B cell (primary cell): ENCODE measurements at regions not wholly inside any gene's neighbourhood (a gene's known extent, or its start where the extent isn't known, plus 50 kb on each side); places are given as distances from the start of the nearest gene placed in this dataset.

ENCODE experiments used
- ATAC-seq: fragments of 200-7000 bp; cut with Tn5 transposase; one replicate; pipeline ENCODE4 v1.10.0; 2021; ENCODE audit warnings: low read depth, mild to moderate bottlenecking, moderate number of reproducible peaks, moderate library complexity
- CTCF ChIA-PET: fragments of 350-600 bp; sonication (Branson Sonifier 250); formaldehyde crosslinking; loops from one replicate; lab custom pipeline; 2021; ENCODE audit warnings: antibody characterized with exemption, inconsistent platforms; lab: Charles Lee
- POLR2A ChIA-PET: fragments of 350-600 bp; sonication (Branson Sonifier 250); formaldehyde crosslinking; loops from one replicate; lab custom pipeline; 2021; ENCODE audit warnings: antibody characterized with exemption; lab: Charles Lee
- DNase-seq: peaks from one replicate; pipeline ENCODE4 v3.0.0; 2013
- H2AFZ ChIP-seq: 2 replicates; pipeline ENCODE4 v1.6.1; 2012; ENCODE audit warnings: mild to moderate bottlenecking, low read depth, low read length; ENCODE audit not compliant: insufficient read depth, poor library complexity, severe bottlenecking
- H3K27ac ChIP-seq, 2 donors: 1 replicate in 1 of 2; 2 replicates in 1 of 2; pipeline ENCODE4 v1.5.1; 2012 to 2013; ENCODE audit warnings: low read length in 2 of 2, mild to moderate bottlenecking in 2 of 2, moderate library complexity in 1 of 2
- H3K27me3 ChIP-seq, 4 experiments: fragments of 200-600 bp in 1 of 4; sonication (generic) in 1 of 4; replicated peaks in 1 of 4; 1 replicate in 2 of 4; 2 replicates in 2 of 4; pipeline versions ENCODE4 v1.6.1 to v1.7.0; 2013 to 2016; ENCODE audit warnings: low read length in 3 of 4, mild to moderate bottlenecking in 2 of 4, mixed read lengths in 1 of 4, moderate library complexity in 1 of 4; ENCODE audit not compliant: insufficient read depth in 4 of 4, control insufficient read depth in 3 of 4; ENCODE audit errors: control extremely low read depth in 1 of 4
- H3K36me3 ChIP-seq, 2 experiments: replicated peaks in 1 of 2; 1 replicate in 1 of 2; 2 replicates in 1 of 2; pipeline versions ENCODE4 v1.6.1 to v1.7.1; 2013; ENCODE audit warnings: low read length in 1 of 2; ENCODE audit not compliant: insufficient read depth in 2 of 2, control insufficient read depth in 1 of 2; ENCODE audit errors: control extremely low read depth in 1 of 2, extremely low read depth in 1 of 2
- H3K4me1 ChIP-seq, 2 donors: fragments of 200-600 bp in 1 of 2; sonication (generic) in 1 of 2; 1 replicate in 1 of 2; 2 replicates in 1 of 2; pipeline versions ENCODE4 v1.5.1 to v1.6.1; 2013 to 2017; ENCODE audit warnings: low read length in 2 of 2; ENCODE audit not compliant: control insufficient read depth in 2 of 2, insufficient read depth in 2 of 2
- H3K4me2 ChIP-seq: replicated peaks from 2 replicates; pipeline ENCODE3; 2012; ENCODE audit warnings: mild to moderate bottlenecking, low read depth, low read length; ENCODE audit not compliant: poor library complexity, severe bottlenecking
- H3K4me3 ChIP-seq, 5 experiments: fragments of 200-600 bp in 1 of 5; sonication (generic) in 1 of 5; 1 replicate in 3 of 5; 2 replicates in 2 of 5; pipeline versions ENCODE4 v1.5.1 to v1.7.0; 2011 to 2016; ENCODE audit warnings: low read length in 4 of 5, mild to moderate bottlenecking in 4 of 5, low read depth in 2 of 5, control low read depth in 1 of 5, moderate library complexity in 1 of 5; ENCODE audit not compliant: insufficient read depth in 1 of 5; ENCODE audit errors: control extremely low read depth in 1 of 5, extremely low read depth in 1 of 5
- H3K79me2 ChIP-seq: fragments of 200-600 bp; sonication (generic); one replicate; pipeline ENCODE4 v1.6.0; 2016; ENCODE audit warnings: low read length; ENCODE audit not compliant: control insufficient read depth, insufficient read depth
- H3K9ac ChIP-seq: fragments of 200-600 bp; sonication (generic); 2 replicates; pipeline ENCODE4 v1.6.1; 2017; ENCODE audit warnings: mild to moderate bottlenecking, low read length, moderate library complexity
- H3K9me3 ChIP-seq, 3 donors: one replicate each; pipeline versions ENCODE4 v1.6.1 to v1.7.1; 2013; ENCODE audit warnings: low read length in 2 of 3; ENCODE audit not compliant: control insufficient read depth in 2 of 3, insufficient read depth in 1 of 3; ENCODE audit errors: control extremely low read depth in 1 of 3
- H4K20me1 ChIP-seq: 2 replicates; pipeline ENCODE4 v1.6.0; 2012; ENCODE audit warnings: mild to moderate bottlenecking, low read length; ENCODE audit not compliant: insufficient read depth, control insufficient read depth, poor library complexity, severe bottlenecking
- H3K27ac Mint-ChIP-seq: one replicate; pipeline ENCODE4 v1.8.0; 2021; ENCODE audit warnings: mixed read lengths
- H3K27me3 Mint-ChIP-seq: one replicate; pipeline ENCODE4 v1.8.0; 2021; ENCODE audit warnings: mixed read lengths
- H3K4me1 Mint-ChIP-seq: one replicate; pipeline ENCODE4 v1.8.0; 2021; ENCODE audit warnings: mixed read lengths
- H3K4me3 Mint-ChIP-seq: one replicate; pipeline ENCODE4 v1.8.0; 2021; ENCODE audit warnings: mixed read lengths
- H3K9me3 Mint-ChIP-seq: one replicate; pipeline ENCODE4 v1.8.0; 2022; ENCODE audit warnings: mixed read lengths; ENCODE audit not compliant: insufficient read depth
- CTCF ChIP-seq: fragments of 200-600 bp; IDR thresholded peaks from one replicate; pipeline ENCODE4 v1.8.0; 2022; ENCODE audit warnings: antibody characterized with exemption, mild to moderate bottlenecking
- EZH2 ChIP-seq: IDR thresholded peaks from 2 replicates; pipeline ENCODE4 v1.6.1; 2012; ENCODE audit warnings: borderline replicate concordance, low read depth, mild to moderate bottlenecking, moderate library complexity, low read length; ENCODE audit not compliant: insufficient read depth, poor library complexity, severe bottlenecking
- WGBS: methylation state at CpG from one replicate; pipeline ENCODE4 v1.1.5; 2013; ENCODE audit warnings: missing lambda C conversion rate; ENCODE audit not compliant: insufficient coverage; 5-methylcytosine and 5-hydroxymethylcytosine counted together
- intact Hi-C: fragments of 100-400 bp; cut with micrococcal nuclease; formaldehyde crosslinking; loops from one replicate; pipeline ENCODE4 v1.10.0; 2022

GRCh38 chr16:6247775-6248174 is 1084.9 kb upstream of the RBFOX1 start:
- H3K27ac Mint-ChIP-seq: no peak overlapping the region
- Histone ChIP-seq H3K4me2 (no peak overlapping the region), H3K27me3 (no peaks in the 10 kb centered on the region), H3K9ac (no peak overlapping the region), H3K9me3 (no peaks in the 10 kb centered on the region), H4K20me1 (no peaks in the 10 kb centered on the region), H3K36me3 (no peaks in the 10 kb centered on the region), H2AFZ (no peak overlapping the region), H3K4me1 (no peaks in the 10 kb centered on the region), H3K27ac (no peak overlapping the region), H3K79me2 (no peaks in the 10 kb centered on the region), H3K4me3 (no peak overlapping the region)
- no peak for TF ChIP-seq EZH2
- no peak for TF ChIP-seq CTCF
- POLR2A ChIA-PET: no interaction called here
- H3K4me3 Mint-ChIP-seq: no peak overlapping the region
- CTCF ChIA-PET: no interaction called here
- intact Hi-C loops: no loop called here
- H3K27me3 Mint-ChIP-seq: no peaks in the 10 kb centered on the region
- H3K4me1 Mint-ChIP-seq: no peaks in the 10 kb centered on the region
- H3K9me3 Mint-ChIP-seq: peaks cover 3% of the 10 kb centered on the region
- DNase-seq (no peak), ATAC-seq (no peak)
- WGBS: no CpG with 5 or more reads among the region's 4 CpGs

DNA sequence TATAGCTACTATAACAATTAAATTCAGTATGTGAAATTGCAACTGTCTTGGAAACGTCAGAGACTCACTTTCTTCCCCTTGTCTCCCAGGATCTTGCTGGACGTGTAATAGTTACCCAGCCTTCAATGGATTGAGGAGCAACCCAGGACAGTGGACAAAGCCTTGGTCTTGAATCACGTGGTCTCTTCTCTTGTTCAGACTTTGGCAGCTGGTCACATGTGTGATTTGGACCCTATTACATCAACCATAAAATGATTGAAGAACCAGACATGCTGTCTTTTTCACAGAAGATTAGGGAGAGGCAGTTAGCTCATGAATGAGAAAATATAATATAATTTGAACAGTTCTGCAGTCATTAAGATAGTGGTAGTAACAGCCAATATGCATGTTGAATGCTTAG is 1085.5 kb upstream of the RBFOX1 start:
- H3K9me3 Mint-ChIP-seq: peaks cover 3% of the 10 kb centered on the region
- POLR2A ChIA-PET: no interaction called here
- H3K27me3 Mint-ChIP-seq: no peaks in the 10 kb centered on the region

More for the DNA sequence above, 1085.5 kb upstream of the RBFOX1 start:
- Histone ChIP-seq H3K9me3 (no peaks in the 10 kb centered on the region), H3K4me2 (no peak overlapping the region), H3K36me3 (no peaks in the 10 kb centered on the region), H3K79me2 (no peaks in the 10 kb centered on the region), H3K9ac (no peak overlapping the region), H3K27ac (no peak overlapping the region), H4K20me1 (no peaks in the 10 kb centered on the region), H3K4me1 (no peaks in the 10 kb centered on the region), H3K4me3 (no peak overlapping the region), H2AFZ (no peak overlapping the region), H3K27me3 (no peaks in the 10 kb centered on the region)
- no peak overlapping the region for H3K4me3 Mint-ChIP-seq
- ATAC-seq (no peak), DNase-seq (no peak)
- no peak for TF ChIP-seq CTCF
- no peak for TF ChIP-seq EZH2
- WGBS: 90% methylated on average over 2 of the region's 3 CpGs
- intact Hi-C loops: no loop called here
- no peak overlapping the region for H3K27ac Mint-ChIP-seq
- H3K4me1 Mint-ChIP-seq: no peaks in the 10 kb centered on the region
- CTCF ChIA-PET: no interaction called here
